Fibroblast of mammary gland (primary cell): ENCODE measurements at regions not wholly inside any gene's neighbourhood (a gene's known extent, or its start where the extent isn't known, plus 50 kb on each side); places are given as distances from the start of the nearest gene placed in this dataset.

Experiments
- DNase-seq: peaks from one replicate; pipeline ENCODE4 v3.0.0-alpha.2; 2010; ENCODE audit warnings: low read depth
- H3K4me3 ChIP-seq: 2 replicates; pipeline ENCODE4 v1.5.1; 2011; ENCODE audit warnings: low read depth, mild to moderate bottlenecking, low read length, moderate library complexity; ENCODE audit not compliant: control insufficient read depth
- CTCF ChIP-seq: conservative IDR thresholded peaks from 2 replicates; pipeline ENCODE4 v1.5.1; 2011; ENCODE audit warnings: low read depth, low read length, inconsistent platforms; ENCODE audit not compliant: control insufficient read depth, insufficient read depth

DNA sequence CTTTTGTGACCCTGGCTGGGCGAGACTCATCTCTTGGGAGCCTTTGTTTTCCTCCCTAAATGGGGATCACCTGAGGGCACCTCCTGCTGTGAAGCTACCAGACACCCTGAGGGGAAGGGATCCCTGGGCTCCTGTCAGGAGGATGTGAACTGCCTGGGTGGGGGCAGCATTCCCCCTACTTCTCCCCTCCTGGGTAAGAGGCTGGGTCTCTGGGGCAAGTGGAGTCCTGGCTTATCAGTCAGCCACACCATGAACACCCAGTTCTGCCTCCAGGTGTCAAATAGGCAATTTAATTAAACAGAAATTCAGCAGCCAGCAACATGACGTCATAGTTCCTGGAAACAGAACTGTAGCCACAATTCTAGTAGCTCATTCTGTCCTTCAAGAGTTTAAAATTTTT is 97.7 kb upstream of the RET start:
- no peak overlapping the region for H3K4me3 ChIP-seq
- no peak for TF ChIP-seq CTCF
- no peak for DNase-seq

DNA sequence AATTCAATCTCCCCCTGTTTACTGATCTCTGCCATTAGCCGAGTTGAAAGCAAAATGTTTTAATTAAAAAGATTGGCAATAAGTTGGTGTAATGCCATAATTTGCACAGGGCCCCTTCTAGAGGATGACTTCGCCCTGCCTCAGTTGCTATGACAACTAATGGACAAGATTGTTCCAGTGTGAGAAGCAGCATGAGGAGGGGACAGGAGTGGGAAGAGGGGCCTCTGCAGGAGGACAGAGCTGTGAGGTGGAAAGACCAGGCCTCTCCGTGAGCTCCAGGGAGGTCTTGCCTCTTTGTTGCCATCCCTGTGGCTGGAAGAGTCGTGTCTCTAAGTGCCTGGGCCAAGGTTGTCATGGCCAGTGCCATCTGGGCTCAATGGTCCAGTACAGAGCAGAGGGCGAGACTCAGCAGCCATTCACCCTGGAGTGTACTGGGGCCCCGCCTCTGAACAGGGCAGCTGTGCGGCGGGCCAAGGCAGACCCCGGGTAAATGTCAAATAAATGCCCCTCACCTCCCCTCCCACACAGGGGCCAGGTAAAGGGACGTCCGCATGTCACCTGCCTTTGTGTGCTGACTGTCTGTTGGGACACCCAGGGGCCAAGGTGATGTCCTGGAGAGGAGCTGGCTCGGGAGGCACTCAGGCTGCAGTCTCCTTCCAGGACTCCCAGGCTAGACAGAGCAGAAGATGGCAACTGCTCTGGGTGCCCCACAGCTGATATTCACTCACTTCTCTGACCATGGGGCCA is 97.0 kb upstream of the RET start:
- H3K4me3 ChIP-seq, result no peak overlapping the region
- no peak for TF ChIP-seq CTCF
- no peak for DNase-seq

- TF ChIP-seq CTCF, result no peak
- DNase-seq, result no peak
- H3K4me3 ChIP-seq, result no peak overlapping the region
These were observed 96.1 kb upstream of the RET start for GRCh38 chr10:42980553-42981357.

DNA sequence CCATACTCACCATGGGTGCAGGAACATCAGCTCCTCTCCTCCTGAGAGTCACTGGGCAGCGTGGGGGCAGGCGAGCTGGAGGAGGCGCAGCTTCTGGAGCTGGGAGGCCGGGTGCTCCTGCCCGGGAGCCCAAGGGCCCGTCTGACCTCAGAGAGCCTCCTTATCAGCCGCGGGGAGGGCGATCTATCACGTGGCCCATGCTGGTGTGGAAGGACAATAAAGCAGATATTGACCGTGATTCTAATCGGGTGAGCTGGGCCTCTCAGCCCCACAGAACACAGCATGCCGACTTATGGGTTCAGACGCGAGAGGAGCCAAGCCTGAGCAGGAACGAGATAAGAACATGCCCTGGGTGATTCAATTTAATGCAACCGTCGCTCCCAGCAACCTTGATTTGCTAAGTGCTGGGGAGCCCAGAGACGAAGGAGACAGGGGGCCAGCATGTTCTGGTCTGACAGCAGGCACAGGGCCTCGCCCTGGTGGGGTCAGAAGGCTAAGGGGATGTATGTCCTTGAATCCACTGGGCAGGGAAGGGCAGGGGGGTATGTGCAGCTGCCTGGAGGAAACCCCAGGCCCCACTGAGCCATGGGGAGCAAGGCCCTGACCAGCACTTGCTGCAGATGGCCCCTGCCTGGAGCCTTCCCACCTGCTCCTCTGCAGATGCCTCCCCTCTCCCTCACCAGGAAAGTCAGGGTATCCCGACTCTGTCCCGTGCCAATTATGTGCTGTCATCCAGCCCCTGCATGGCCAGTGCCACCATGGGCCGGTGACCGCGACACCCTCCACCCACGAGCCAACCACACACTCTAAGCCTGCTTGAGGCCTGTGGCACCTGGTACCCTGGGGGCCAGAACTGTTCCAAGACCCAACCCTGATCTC is 95.3 kb upstream of the RET start:
- no peak overlapping the region for H3K4me3 ChIP-seq
- TF ChIP-seq CTCF, result no peak
- DNase-seq, result no peak

GRCh38 chr10:42982891-42983506 is 93.9 kb upstream of the RET start:
- H3K4me3 ChIP-seq, result no peak overlapping the region
- no peak for DNase-seq
- no peak for TF ChIP-seq CTCF

DNA sequence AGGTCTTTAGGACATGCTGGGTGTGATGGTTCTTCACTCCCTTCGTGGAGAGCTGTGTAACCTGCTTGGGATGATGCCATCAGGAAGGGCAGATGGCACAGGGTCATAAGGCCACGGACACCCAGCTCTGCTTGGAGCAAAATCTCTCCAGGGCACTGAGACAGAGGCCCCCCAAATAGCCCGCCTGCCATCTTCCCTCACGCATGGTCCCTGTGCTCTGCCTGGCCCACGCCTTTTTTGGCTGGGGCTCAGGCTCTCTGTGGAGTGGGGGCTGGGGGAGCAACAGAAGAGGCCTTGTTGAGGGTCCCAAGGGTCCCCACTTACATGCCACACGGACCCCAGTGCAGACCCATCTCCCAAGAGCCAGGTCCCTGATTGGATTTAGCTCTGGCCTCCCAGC is 93.3 kb upstream of the RET start:
- no peak for TF ChIP-seq CTCF
- DNase-seq, result no peak
- no peak overlapping the region for H3K4me3 ChIP-seq
